Esophagus muscularis mucosa (tissue), 4 donors: ENCODE measurements at regions not wholly inside any gene's neighbourhood (a gene's known extent, or its start where the extent isn't known, plus 50 kb on each side); places are given as distances from the start of the nearest gene placed in this dataset.
A peak's percentile ranks its signal among the peaks of the same experiment; 100 is the strongest.

ENCODE experiments used
- DNase-seq: peaks from one replicate; pipeline ENCODE4 v3.0.0-alpha.2; 2017; ENCODE audit errors: extremely low spot score
- H3K27ac ChIP-seq, 4 donors: fragments of 200-600 bp; sonication (generic); replicated peaks in 1 of 4; 1 replicate in 3 of 4; 2 replicates in 1 of 4; pipeline ENCODE4 v1.5.1; 2016 to 2019; ENCODE audit warnings: mild to moderate bottlenecking in 1 of 4
- H3K27me3 ChIP-seq, 4 donors: fragments of 200-600 bp; sonication (generic); one replicate each; pipeline versions ENCODE4 v1.5.1 to v1.6.0; 2016 to 2019
- H3K36me3 ChIP-seq, 4 donors: fragments of 200-600 bp; sonication (generic); one replicate each; pipeline ENCODE4 v1.5.1; 2016 to 2019
- H3K4me1 ChIP-seq, 4 donors: fragments of 200-600 bp; sonication (generic); one replicate each; pipeline ENCODE4 v1.5.1; 2016 to 2019
- H3K4me3 ChIP-seq, 4 donors: fragments of 200-600 bp; sonication (generic); 1 replicate in 2 of 4; 2 replicates in 2 of 4; pipeline ENCODE4 v1.5.1; 2016 to 2019; ENCODE audit warnings: mild to moderate bottlenecking in 4 of 4, moderate library complexity in 1 of 4
- H3K9me3 ChIP-seq, 4 donors: fragments of 200-600 bp; sonication (generic); 1 replicate in 3 of 4; 2 replicates in 1 of 4; pipeline ENCODE4 v1.5.1; 2016 to 2019
- CTCF ChIP-seq, 3 experiments: fragments of 200-600 bp in 2 of 3; fragments of 450-650 bp in 1 of 3; sonication (generic) in 2 of 3; IDR thresholded peaks; one replicate each; pipeline ENCODE4 v1.5.1; 2017 to 2019; ENCODE audit warnings: antibody characterized with exemption in 3 of 3, mild to moderate bottlenecking in 2 of 3, moderate library complexity in 1 of 3
- EP300 ChIP-seq: sonication (generic); formaldehyde crosslinking; IDR thresholded peaks from one replicate; pipeline ENCODE4 v1.6.1; 2017; ENCODE audit warnings: antibody characterized with exemption
- POLR2A ChIP-seq: fragments of 450-650 bp; IDR thresholded peaks from one replicate; pipeline ENCODE4 v1.6.1; 2017; ENCODE audit warnings: antibody characterized with exemption, moderate library complexity, mild to moderate bottlenecking, low read depth
- POLR2AphosphoS5 ChIP-seq, 2 donors: sonication (generic); formaldehyde crosslinking; IDR thresholded peaks; one replicate each; pipeline ENCODE4 v1.6.1; 2017; ENCODE audit warnings: antibody characterized with exemption in 2 of 2
- whole genome bisulfite sequencing: methylation state at CpG from one replicate; pipeline ENCODE4 v1.1.5; 2018; 5-methylcytosine and 5-hydroxymethylcytosine counted together
- intact Hi-C: fragments of 100-400 bp; cut with DNase I; formaldehyde crosslinking; loops from one replicate; pipeline ENCODE4 v1.15.1; 2023

- no peak overlapping the region for H3K27ac ChIP-seq
- peaks cover 12 to 19% (median 15%) of the 10 kb centered on the region in 4 donors for H3K4me1 ChIP-seq
- no peaks in the 10 kb centered on the region for H3K27me3 ChIP-seq
- peak; percentile 42 for DNase-seq
- no peaks in the 10 kb centered on the region for H3K9me3 ChIP-seq
- TF ChIP-seq POLR2A (no peak), POLR2AphosphoS5 (IDR thresholded peaks at IDR 0.05) (no peak), CTCF (IDR thresholded peaks at IDR 0.05) (no peak), EP300 (no peak)
- H3K4me3 ChIP-seq, result no peak overlapping the region
- H3K36me3 ChIP-seq, result no peaks in the 10 kb centered on the region
- 91% methylated on average over 2 of the region's 2 CpGs for WGBS
- intact Hi-C loops, result no loop called here
Measured at GRCh38 chr9:105908069-105908468, 213.7 kb downstream of the TMEM38B start.

- TF ChIP-seq POLR2A, result no peak
- no peak for TF ChIP-seq POLR2AphosphoS5 (IDR thresholded peaks at IDR 0.05)
- TF ChIP-seq CTCF (IDR thresholded peaks at IDR 0.05), result no peak
- TF ChIP-seq EP300, result no peak
- H3K27me3 ChIP-seq, result no peaks in the 10 kb centered on the region
- intact Hi-C loops, result no loop called here
- H3K4me1 ChIP-seq, result peaks cover 12 to 19% (median 15%) of the 10 kb centered on the region in 4 donors
- 60% methylated on average over 5 of the region's 5 CpGs for WGBS
- no peaks in the 10 kb centered on the region for H3K9me3 ChIP-seq
- H3K4me3 ChIP-seq, result no peak overlapping the region
- peak; percentile 62 for DNase-seq
- H3K36me3 ChIP-seq, result no peaks in the 10 kb centered on the region
- no peak overlapping the region for H3K27ac ChIP-seq
Measured at GRCh38 chr9:105911104-105911911, 217.0 kb downstream of the TMEM38B start.

- no peak for TF ChIP-seq CTCF (IDR thresholded peaks at IDR 0.05)
- TF ChIP-seq POLR2A, result no peak
- no peak for TF ChIP-seq EP300
- TF ChIP-seq POLR2AphosphoS5 (IDR thresholded peaks at IDR 0.05), result no peak
- no peaks in the 10 kb centered on the region for H3K9me3 ChIP-seq
- no peak overlapping the region for H3K27ac ChIP-seq
- 75% methylated on average over 1 of the region's 1 CpG for WGBS
- no peak overlapping the region for H3K4me3 ChIP-seq
- DNase-seq, result peak; percentile 26
- intact Hi-C loops, result no loop called here
- no peaks in the 10 kb centered on the region for H3K27me3 ChIP-seq
- peaks cover 12 to 19% (median 15%) of the 10 kb centered on the region in 4 donors for H3K4me1 ChIP-seq
- no peaks in the 10 kb centered on the region for H3K36me3 ChIP-seq
Measured at GRCh38 chr9:105912157-105912862, 218.0 kb downstream of the TMEM38B start.

GRCh38 chr9:105912863-105913516, 218.6 kb downstream of the TMEM38B start:
- no peak for TF ChIP-seq EP300
- TF ChIP-seq CTCF (IDR thresholded peaks at IDR 0.05), result no peak
- no peak for TF ChIP-seq POLR2A
- TF ChIP-seq POLR2AphosphoS5 (IDR thresholded peaks at IDR 0.05), result no peak
- intact Hi-C loops, result no loop called here

More at GRCh38 chr9:105912863-105913516, 218.6 kb downstream of the TMEM38B start:
- no peak for DNase-seq
- WGBS, result 88% methylated on average over 8 of the region's 8 CpGs
- Histone ChIP-seq H3K4me3 (no peak overlapping the region), H3K36me3 (no peaks in the 10 kb centered on the region), H3K27ac (no peak overlapping the region), H3K4me1 (peaks cover 12 to 19% (median 15%) of the 10 kb centered on the region in 4 donors), H3K27me3 (no peaks in the 10 kb centered on the region), H3K9me3 (no peaks in the 10 kb centered on the region)
